ENCODE measurements at regions not wholly inside any gene's neighbourhood (a gene's known extent, or its start where the extent isn't known, plus 50 kb on each side); places are given as distances from the start of the nearest gene placed in this dataset.

DNA sequence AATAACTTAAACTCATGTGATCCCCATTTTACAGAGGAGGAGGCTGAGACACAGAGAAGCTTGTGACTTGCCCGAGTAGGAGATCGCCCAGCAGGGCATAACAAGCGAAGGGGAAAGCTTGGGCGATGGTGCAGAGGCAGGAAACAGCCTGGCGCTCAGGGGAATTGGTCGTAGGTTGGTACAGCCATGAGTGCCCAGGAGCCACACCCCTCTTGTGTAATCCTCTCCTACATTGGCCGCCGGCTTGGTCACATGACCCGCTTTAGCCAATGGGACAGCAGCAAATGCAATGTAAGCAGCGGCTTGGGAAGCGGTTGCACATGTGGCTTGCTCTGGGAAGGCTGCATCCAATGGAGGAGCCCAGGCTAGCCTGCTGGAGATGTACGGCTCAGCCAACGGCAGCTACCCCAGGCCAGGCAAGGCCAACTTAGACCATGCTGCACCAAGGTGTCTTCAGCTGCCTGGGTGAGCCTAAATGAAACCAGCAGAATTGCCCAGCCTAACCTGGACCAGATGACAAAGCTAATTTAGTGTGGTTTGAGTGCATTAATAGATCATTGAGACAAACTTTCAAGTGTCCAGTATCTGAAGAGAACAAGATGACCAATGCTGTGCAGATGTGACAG is 50.3 kb upstream of the SLC6A6 start:
- no peak for DNase-seq
- Mint-ChIP-seq H3K4me1 (ENCODE audit: low read depth) (no peaks in the 10 kb centered on the region), H3K36me3 (ENCODE audit: low read depth) (no peaks in the 10 kb centered on the region), H3K9me3 (no peaks in the 10 kb centered on the region), H3K27me3 (ENCODE audit: insufficient read depth) (peaks cover 28% of the 10 kb centered on the region), H3K4me3 (no peak overlapping the region), H3K27ac (no peak overlapping the region)
- TF ChIP-seq CTCF (IDR thresholded peaks at IDR 0.05), result no peak
